ENCODE measurements at regions not wholly inside any gene's neighbourhood (a gene's known extent, or its start where the extent isn't known, plus 50 kb on each side); places are given as distances from the start of the nearest gene placed in this dataset.

- no peak for DNase-seq (ENCODE audit: low read depth in 1 of 2, low spot score in 1 of 2)
- Histone ChIP-seq H3K27me3 (ENCODE audit: insufficient read depth, poor library complexity, severe bottlenecking) (no peaks in the 10 kb centered on the region), H3K4me3 (replicated peaks; ENCODE audit: insufficient read depth, low read length) (no peak overlapping the region), H3K27ac (replicated peaks) (no peak overlapping the region)
- no peak for TF ChIP-seq SPI1 (IDR thresholded peaks at IDR 0.05; ENCODE audit: borderline replicate concordance, low read depth)
- TF ChIP-seq REST (IDR thresholded peaks at IDR 0.05; ENCODE audit: insufficient replicate concordance, low read depth), result no peak
- TF ChIP-seq GABPA (IDR thresholded peaks at IDR 0.05; ENCODE audit: low read depth), result no peak
- no peak for TF ChIP-seq POLR2AphosphoS5 (IDR thresholded peaks at IDR 0.05; ENCODE audit: low read depth)
- no peak for TF ChIP-seq CTCF (IDR thresholded peaks at IDR 0.05; ENCODE audit: insufficient read depth, low read length)
Measured at GRCh38 chr18:75531212-75531850, 103.8 kb upstream of the SMIM21 start.

GRCh38 chr18:75530566-75531211 lies 103.2 kb upstream of the SMIM21 start:
- Histone ChIP-seq H3K27me3 (ENCODE audit: insufficient read depth, poor library complexity, severe bottlenecking) (no peaks in the 10 kb centered on the region), H3K27ac (replicated peaks) (no peak overlapping the region), H3K4me3 (replicated peaks; ENCODE audit: insufficient read depth, low read length) (no peak overlapping the region)
- TF ChIP-seq CTCF (IDR thresholded peaks at IDR 0.05; ENCODE audit: insufficient read depth, low read length), result no peak
- TF ChIP-seq REST (IDR thresholded peaks at IDR 0.05; ENCODE audit: insufficient replicate concordance, low read depth), result no peak
- TF ChIP-seq GABPA (IDR thresholded peaks at IDR 0.05; ENCODE audit: low read depth), result no peak
- TF ChIP-seq SPI1 (IDR thresholded peaks at IDR 0.05; ENCODE audit: borderline replicate concordance, low read depth), result no peak
- TF ChIP-seq POLR2AphosphoS5 (IDR thresholded peaks at IDR 0.05; ENCODE audit: low read depth), result no peak
- DNase-seq (ENCODE audit: low read depth in 1 of 2, low spot score in 1 of 2), result no peak

GRCh38 chr18:75530118-75530517 lies 102.6 kb upstream of the SMIM21 start:
- no peak for DNase-seq (ENCODE audit: low read depth in 1 of 2, low spot score in 1 of 2)
- no peak overlapping the region for H3K4me3 ChIP-seq (replicated peaks; ENCODE audit: insufficient read depth, low read length)
- H3K27me3 ChIP-seq (ENCODE audit: insufficient read depth, poor library complexity, severe bottlenecking), result no peaks in the 10 kb centered on the region
- H3K27ac ChIP-seq (replicated peaks), result no peak overlapping the region
- TF ChIP-seq SPI1 (IDR thresholded peaks at IDR 0.05; ENCODE audit: borderline replicate concordance, low read depth) (no peak), POLR2AphosphoS5 (IDR thresholded peaks at IDR 0.05; ENCODE audit: low read depth) (no peak), CTCF (IDR thresholded peaks at IDR 0.05; ENCODE audit: insufficient read depth, low read length) (no peak), GABPA (IDR thresholded peaks at IDR 0.05; ENCODE audit: low read depth) (no peak), REST (IDR thresholded peaks at IDR 0.05; ENCODE audit: insufficient replicate concordance, low read depth) (no peak)

All from HL-60 (cell line).